Hepatocyte (in vitro differentiated cells): ENCODE measurements at regions not wholly inside any gene's neighbourhood (a gene's known extent, or its start where the extent isn't known, plus 50 kb on each side); places are given as distances from the start of the nearest gene placed in this dataset.

Source experiments
- CTCF ChIP-seq: fragments of 200-600 bp; sonication (generic); IDR thresholded peaks from 2 replicates; pipeline ENCODE4 v1.5.1; 2016; ENCODE audit warnings: antibody characterized with exemption, mild to moderate bottlenecking; ENCODE audit not compliant: poor library complexity
- EZH2 ChIP-seq: fragments of 200-600 bp; sonication (generic); IDR thresholded peaks from 2 replicates; pipeline ENCODE4 v1.6.1; 2016; ENCODE audit warnings: antibody characterized with exemption, mild to moderate bottlenecking, borderline replicate concordance

- TF ChIP-seq CTCF (no peak), EZH2 (no peak)
Measured at GRCh38 chr3:6168256-6168655, 692.7 kb upstream of the GRM7 start.
